H9 (cell line): ENCODE measurements at regions not wholly inside any gene's neighbourhood (a gene's known extent, or its start where the extent isn't known, plus 50 kb on each side); places are given as distances from the start of the nearest gene placed in this dataset.

Experiments
- DNase-seq: peaks from one replicate; pipeline ENCODE4 v3.0.0-alpha.2; 2017
- H2AFZ ChIP-seq: one replicate; pipeline ENCODE4 v1.6.1; 2013; ENCODE audit warnings: mild to moderate bottlenecking, low read length, control low read depth, moderate library complexity
- H2AK5ac ChIP-seq: 2 replicates; pipeline ENCODE4 v1.6.1; 2013; ENCODE audit warnings: low read length, control low read depth, mixed read lengths; ENCODE audit not compliant: insufficient read length
- H2BK120ac ChIP-seq: one replicate; pipeline ENCODE4 v1.6.1; 2013; ENCODE audit warnings: low read depth, mild to moderate bottlenecking, low read length, control low read depth, inconsistent platforms; ENCODE audit not compliant: poor library complexity, severe bottlenecking
- H2BK12ac ChIP-seq: 2 replicates; pipeline ENCODE4 v1.6.1; 2013; ENCODE audit warnings: low read length, control low read depth, mixed read lengths, low read depth; ENCODE audit not compliant: insufficient read length
- H2BK15ac ChIP-seq: 2 replicates; pipeline ENCODE4 v1.6.1; 2013; ENCODE audit warnings: low read depth, low read length, control low read depth
- H2BK20ac ChIP-seq: one replicate; pipeline ENCODE4 v1.6.1; 2013; ENCODE audit warnings: low read depth, mild to moderate bottlenecking, low read length, control low read depth, inconsistent platforms; ENCODE audit not compliant: poor library complexity, severe bottlenecking
- H2BK5ac ChIP-seq: 2 replicates; pipeline ENCODE4 v1.6.1; 2013; ENCODE audit warnings: low read length, control low read depth, mixed read lengths; ENCODE audit not compliant: insufficient read length
- H3K14ac ChIP-seq: 2 replicates; pipeline ENCODE4 v1.6.1; 2013; ENCODE audit warnings: low read length, control low read depth; ENCODE audit not compliant: insufficient read depth
- H3K18ac ChIP-seq: 2 replicates; pipeline ENCODE4 v1.6.1; 2013; ENCODE audit warnings: low read depth, mild to moderate bottlenecking, mixed read lengths, low read length, control low read depth; ENCODE audit not compliant: insufficient read length
- H3K23ac ChIP-seq: 2 replicates; pipeline ENCODE4 v1.6.1; 2013; ENCODE audit warnings: low read length, control low read depth, mixed read lengths, low read depth; ENCODE audit not compliant: insufficient read length
- H3K23me2 ChIP-seq: 2 replicates; pipeline ENCODE4 v1.6.1; 2013; ENCODE audit warnings: low read depth, mild to moderate bottlenecking, mixed read lengths, low read length, control low read depth; ENCODE audit not compliant: insufficient read length, poor library complexity, severe bottlenecking
- H3K27ac ChIP-seq: 2 replicates; pipeline ENCODE4 v1.5.1; 2013; ENCODE audit warnings: low read length, control low read depth, mixed read lengths, low read depth; ENCODE audit not compliant: insufficient read length
- H3K27me3 ChIP-seq: 2 replicates; pipeline ENCODE4 v1.6.1; 2013; ENCODE audit warnings: low read length, control low read depth, inconsistent platforms; ENCODE audit not compliant: insufficient read depth
- H3K4ac ChIP-seq: 2 replicates; pipeline ENCODE4 v1.6.1; 2013; ENCODE audit warnings: low read depth, mild to moderate bottlenecking, control low read depth, inconsistent platforms, low read length, moderate library complexity
- H3K4me1 ChIP-seq: 2 replicates; pipeline ENCODE4 v1.6.1; 2013; ENCODE audit warnings: low read length, control low read depth, inconsistent platforms; ENCODE audit not compliant: insufficient read depth
- H3K4me2 ChIP-seq: 2 replicates; pipeline ENCODE4 v1.6.1; 2013; ENCODE audit warnings: low read length, control low read depth, mixed read lengths; ENCODE audit not compliant: insufficient read length, insufficient read depth
- H3K56ac ChIP-seq: 2 replicates; pipeline ENCODE4 v1.6.1; 2013; ENCODE audit warnings: low read depth, mild to moderate bottlenecking, mixed read lengths, low read length, control low read depth; ENCODE audit not compliant: insufficient read length
- H3K79me1 ChIP-seq: 2 replicates; pipeline ENCODE4 v1.6.1; 2013; ENCODE audit warnings: low read depth, mild to moderate bottlenecking, moderate library complexity, low read length, control low read depth, inconsistent platforms; ENCODE audit not compliant: insufficient read depth, poor library complexity, severe bottlenecking
- H3K79me2 ChIP-seq: 2 replicates; pipeline ENCODE4 v1.6.1; 2013; ENCODE audit warnings: low read length, control low read depth, inconsistent platforms; ENCODE audit not compliant: insufficient read depth
- H3K9ac ChIP-seq: 2 replicates; pipeline ENCODE4 v1.6.1; 2013; ENCODE audit warnings: low read length, control low read depth, mixed read lengths; ENCODE audit not compliant: insufficient read length; ENCODE audit errors: extremely low read depth
- H3K9me3 ChIP-seq: one replicate; pipeline ENCODE4 v1.6.1; 2013; ENCODE audit warnings: low read depth, low read length, inconsistent platforms; ENCODE audit not compliant: control insufficient read depth
- H3T11ph ChIP-seq: one replicate; pipeline ENCODE4 v1.6.1; 2013; ENCODE audit warnings: mild to moderate bottlenecking, low read length, control low read depth, inconsistent platforms
- H4K20me1 ChIP-seq: one replicate; pipeline ENCODE4 v1.6.1; 2013; ENCODE audit not compliant: control insufficient read depth, insufficient read length, insufficient read depth
- H4K5ac ChIP-seq: 2 replicates; pipeline ENCODE4 v1.6.1; 2013; ENCODE audit warnings: low read depth, mild to moderate bottlenecking, mixed read lengths, low read length, control low read depth; ENCODE audit not compliant: insufficient read length
- H4K8ac ChIP-seq: replicated peaks from 2 replicates; pipeline ENCODE4 v1.6.1; 2013; ENCODE audit warnings: low read length, control low read depth, mixed read lengths, low read depth; ENCODE audit not compliant: insufficient read length
- H4K91ac ChIP-seq: 2 replicates; pipeline ENCODE4 v1.6.1; 2013; ENCODE audit warnings: low read depth, mild to moderate bottlenecking, moderate library complexity, mixed read lengths, low read length, control low read depth; ENCODE audit not compliant: insufficient read length
- H3K27ac Mint-ChIP-seq, 3 experiments: 2 replicates in 2 of 3; 3 replicates in 1 of 3; pipeline ENCODE4 v1.8.0; 2020 to 2021; ENCODE audit warnings: mixed read lengths in 3 of 3, mild to moderate bottlenecking in 1 of 3, moderate library complexity in 1 of 3
- H3K27me3 Mint-ChIP-seq: 2 replicates; pipeline ENCODE4 v1.8.0; 2021; ENCODE audit warnings: low read depth, mild to moderate bottlenecking, moderate library complexity, mixed read lengths
- H3K36me3 Mint-ChIP-seq, 3 experiments: 2 replicates in 2 of 3; 3 replicates in 1 of 3; pipeline ENCODE4 v1.8.0; 2020 to 2021; ENCODE audit warnings: low read depth in 3 of 3, mixed read lengths in 3 of 3; ENCODE audit not compliant: insufficient read depth in 1 of 3
- H3K4me1 Mint-ChIP-seq, 2 experiments: 2 replicates each; pipeline ENCODE4 v1.8.0; 2020; ENCODE audit warnings: mixed read lengths in 2 of 2
- H3K4me3 Mint-ChIP-seq, 2 experiments: 2 replicates in 1 of 2; 3 replicates in 1 of 2; pipeline ENCODE4 v1.8.0; 2020 to 2021; ENCODE audit warnings: mild to moderate bottlenecking in 2 of 2, mixed read lengths in 2 of 2, moderate library complexity in 1 of 2
- H3K9me3 Mint-ChIP-seq, 2 experiments: 2 replicates in 1 of 2; 3 replicates in 1 of 2; pipeline ENCODE4 v1.8.0; 2020; ENCODE audit warnings: mild to moderate bottlenecking in 2 of 2, mixed read lengths in 2 of 2, moderate library complexity in 1 of 2
- CTCF ChIP-seq: fragments of 200-600 bp; sonication (generic); conservative IDR thresholded peaks from 3 replicates; pipeline ENCODE4 v1.8.0; 2021; ENCODE audit warnings: antibody characterized with exemption, mild to moderate bottlenecking
- WGBS: extraction: QIAGEN DNeasy Blood & Tissue Kit; methylation state at CpG from one replicate; pipeline ENCODE4 v1.1.7; 2013; ENCODE audit warnings: missing lambda C conversion rate, low lambda C conversion rate, mixed read lengths; ENCODE audit not compliant: insufficient read length; ENCODE audit errors: extremely low coverage; 5-methylcytosine and 5-hydroxymethylcytosine counted together

- no peaks in the 10 kb centered on the region for H3K4me1 ChIP-seq
Observed at GRCh38 chr1:143619851-143620250, 351.9 kb downstream of the FAM72C start.

More at GRCh38 chr1:143619851-143620250, 351.9 kb downstream of the FAM72C start:
- Mint-ChIP-seq H3K27ac (no peak overlapping the region), H3K9me3 (peaks cover 80 to 84% of the 10 kb centered on the region in 2 experiments), H3K4me3 (no peak overlapping the region), H3K27me3 (no peaks in the 10 kb centered on the region; the same call in 1 of the 2 replicates), H3K36me3 (peaks cover 8 to 11% (median 10%) of the 10 kb centered on the region in 3 experiments), H3K4me1 (no peaks in the 10 kb centered on the region)
- Histone ChIP-seq H2BK120ac (no peak overlapping the region), H2BK5ac (no peak overlapping the region), H4K20me1 (no peaks in the 10 kb centered on the region), H3K27ac (no peak overlapping the region), H4K91ac (no peak overlapping the region), H3T11ph (no peak overlapping the region), H3K4ac (no peak overlapping the region), H2AFZ (no peak overlapping the region), H2BK12ac (no peak overlapping the region), H4K5ac (no peak overlapping the region), H3K9ac (no peak overlapping the region), H3K9me3 (peaks cover 44% of the 10 kb centered on the region), H2BK20ac (no peak overlapping the region), H3K56ac (no peak overlapping the region), H4K8ac (no peak overlapping the region), H3K23me2 (no peaks in the 10 kb centered on the region), H3K79me1 (no peaks in the 10 kb centered on the region), H2BK15ac (no peak overlapping the region), H3K14ac (no peak overlapping the region), H3K4me2 (no peak overlapping the region), H2AK5ac (no peak overlapping the region), H3K79me2 (no peaks in the 10 kb centered on the region), H3K27me3 (no peaks in the 10 kb centered on the region), H3K23ac (no peak overlapping the region), H3K18ac (no peak overlapping the region)
- no peak for DNase-seq
- no peak for TF ChIP-seq CTCF
- no CpG with 5 or more reads among the region's 12 CpGs for WGBS
